ENCODE measurements at regions not wholly inside any gene's neighbourhood (a gene's known extent, or its start where the extent isn't known, plus 50 kb on each side); places are given as distances from the start of the nearest gene placed in this dataset.

DNA sequence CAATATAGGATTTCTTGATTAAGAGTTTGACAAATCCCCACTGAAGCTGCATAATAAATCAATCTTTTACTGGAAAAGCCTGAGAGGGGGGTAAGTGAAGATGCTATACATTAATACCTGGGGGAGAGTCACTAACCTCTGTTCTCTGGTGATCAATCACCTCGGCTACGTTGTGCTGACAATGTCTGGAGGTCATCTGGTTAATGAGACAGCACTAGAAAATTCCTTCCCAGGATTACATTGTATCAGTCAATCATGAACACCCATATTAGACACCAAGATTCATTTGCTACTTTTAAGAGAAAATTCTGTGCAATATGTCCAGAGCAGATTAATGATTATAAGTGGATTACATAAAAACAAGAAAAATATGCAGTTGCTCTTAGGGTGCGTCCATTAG, 408.3 kb downstream of the PDHA2 start:
- no peaks in the 10 kb centered on the region for H3K9me3 ChIP-seq (replicated peaks; ENCODE audit: control insufficient read depth, insufficient read depth, low read length)
- CTCF ChIA-PET = interaction anchor here (0.5 kb wide), 1 partner anchor 292 kb away, joined by 3 read pairs; no protein-coding TSS in a partner anchor
- no peak overlapping the region for H3K4me2 ChIP-seq (ENCODE audit: control insufficient read depth, insufficient read depth)
- H3K27ac ChIP-seq (ENCODE audit: control insufficient read depth, insufficient read depth) = no peak overlapping the region
- no peaks in the 10 kb centered on the region for H3K79me2 ChIP-seq (ENCODE audit: control insufficient read depth, insufficient read depth, low read length)
- H3K9ac ChIP-seq (ENCODE audit: control insufficient read depth, insufficient read depth, low read length) = no peak overlapping the region
- no peaks in the 10 kb centered on the region for H3K4me1 ChIP-seq (ENCODE audit: control insufficient read depth, insufficient read depth, low read length)
- RAD21 ChIA-PET (ENCODE audit: unreplicated experiment) = no interaction called here
- no peak overlapping the region for H2AFZ ChIP-seq (ENCODE audit: control insufficient read depth, low read depth, low read length)
- no peaks in the 10 kb centered on the region for H4K20me1 ChIP-seq (ENCODE audit: control insufficient read depth, insufficient read depth)
- WGBS (ENCODE audit: insufficient coverage, insufficient replicate concordance, low lambda C conversion rate, missing lambda C conversion rate) = 10% methylated on average over 3 of the region's 3 CpGs
- SMC1A ChIA-PET (ENCODE audit: uncharacterized antibody, unreplicated experiment) = no interaction called here
- no peaks in the 10 kb centered on the region for H3K27me3 ChIP-seq (replicated peaks in 1 of 2; ENCODE audit: control insufficient read depth in 2 of 2, insufficient read depth in 2 of 2, low read length in 1 of 2)
- BruUV-seq (replicated peaks) = no TSS peak
- FAIRE-seq (no peak), DNase-seq (ENCODE audit: low read depth, low spot score) (no peak), ATAC-seq (no peak)
- in situ Hi-C loops (cut with MboI) = no loop called here
- TF ChIP-seq NR2F1 (conservative IDR thresholded peaks at IDR 0.05) (no peak), IKZF2 (IDR thresholded peaks at IDR 0.05) (no peak), ZNF274 (IDR thresholded peaks at IDR 0.05; ENCODE audit: insufficient read depth, insufficient read length) (no peak), IRF4 (IDR thresholded peaks at IDR 0.05; ENCODE audit: low read depth, low read length) (no peak), RELA (IDR thresholded peaks at IDR 0.05; ENCODE audit: borderline replicate concordance, partially characterized antibody) (no peak), KDM1A (IDR thresholded peaks at IDR 0.05; ENCODE audit: borderline replicate concordance) (no peak), SRF (IDR thresholded peaks at IDR 0.05; ENCODE audit: low read depth in 2 of 2, low read length in 2 of 2) (no peak), NFYB (IDR thresholded peaks at IDR 0.05; ENCODE audit: insufficient read depth, low read depth, low read length) (no peak), NFXL1 (IDR thresholded peaks at IDR 0.05; ENCODE audit: borderline replicate concordance) (no peak), POU2F2 (IDR thresholded peaks at IDR 0.05; ENCODE audit: borderline replicate concordance, low read depth, low read length) (no peak), YY1 (IDR thresholded peaks at IDR 0.05; ENCODE audit: low read depth, low read length) (no peak), HCFC1 (IDR thresholded peaks at IDR 0.05; ENCODE audit: low read length) (no peak), SP1 (IDR thresholded peaks at IDR 0.05; ENCODE audit: low read depth, low read length) (no peak), RB1 (IDR thresholded peaks at IDR 0.05; ENCODE audit: borderline replicate concordance) (no peak), SREBF2 (IDR thresholded peaks at IDR 0.05; ENCODE audit: low read length) (no peak)
- TF ChIP-seq, protein P1, sequence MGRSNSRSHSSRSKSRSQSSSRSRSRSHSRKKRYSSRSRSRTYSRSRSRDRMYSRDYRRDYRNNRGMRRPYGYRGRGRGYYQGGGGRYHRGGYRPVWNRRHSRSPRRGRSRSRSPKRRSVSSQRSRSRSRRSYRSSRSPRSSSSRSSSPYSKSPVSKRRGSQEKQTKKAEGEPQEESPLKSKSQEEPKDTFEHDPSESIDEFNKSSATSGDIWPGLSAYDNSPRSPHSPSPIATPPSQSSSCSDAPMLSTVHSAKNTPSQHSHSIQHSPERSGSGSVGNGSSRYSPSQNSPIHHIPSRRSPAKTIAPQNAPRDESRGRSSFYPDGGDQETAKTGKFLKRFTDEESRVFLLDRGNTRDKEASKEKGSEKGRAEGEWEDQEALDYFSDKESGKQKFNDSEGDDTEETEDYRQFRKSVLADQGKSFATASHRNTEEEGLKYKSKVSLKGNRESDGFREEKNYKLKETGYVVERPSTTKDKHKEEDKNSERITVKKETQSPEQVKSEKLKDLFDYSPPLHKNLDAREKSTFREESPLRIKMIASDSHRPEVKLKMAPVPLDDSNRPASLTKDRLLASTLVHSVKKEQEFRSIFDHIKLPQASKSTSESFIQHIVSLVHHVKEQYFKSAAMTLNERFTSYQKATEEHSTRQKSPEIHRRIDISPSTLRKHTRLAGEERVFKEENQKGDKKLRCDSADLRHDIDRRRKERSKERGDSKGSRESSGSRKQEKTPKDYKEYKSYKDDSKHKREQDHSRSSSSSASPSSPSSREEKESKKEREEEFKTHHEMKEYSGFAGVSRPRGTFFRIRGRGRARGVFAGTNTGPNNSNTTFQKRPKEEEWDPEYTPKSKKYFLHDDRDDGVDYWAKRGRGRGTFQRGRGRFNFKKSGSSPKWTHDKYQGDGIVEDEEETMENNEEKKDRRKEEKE (IDR thresholded peaks at IDR 0.05) = no peak
- TF ChIP-seq, protein P2, sequence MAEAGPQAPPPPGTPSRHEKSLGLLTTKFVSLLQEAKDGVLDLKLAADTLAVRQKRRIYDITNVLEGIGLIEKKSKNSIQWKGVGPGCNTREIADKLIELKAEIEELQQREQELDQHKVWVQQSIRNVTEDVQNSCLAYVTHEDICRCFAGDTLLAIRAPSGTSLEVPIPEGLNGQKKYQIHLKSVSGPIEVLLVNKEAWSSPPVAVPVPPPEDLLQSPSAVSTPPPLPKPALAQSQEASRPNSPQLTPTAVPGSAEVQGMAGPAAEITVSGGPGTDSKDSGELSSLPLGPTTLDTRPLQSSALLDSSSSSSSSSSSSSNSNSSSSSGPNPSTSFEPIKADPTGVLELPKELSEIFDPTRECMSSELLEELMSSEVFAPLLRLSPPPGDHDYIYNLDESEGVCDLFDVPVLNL (IDR thresholded peaks at IDR 0.05; ENCODE audit: low read depth, low read length) = no peak
- TF ChIP-seq, protein P3, sequence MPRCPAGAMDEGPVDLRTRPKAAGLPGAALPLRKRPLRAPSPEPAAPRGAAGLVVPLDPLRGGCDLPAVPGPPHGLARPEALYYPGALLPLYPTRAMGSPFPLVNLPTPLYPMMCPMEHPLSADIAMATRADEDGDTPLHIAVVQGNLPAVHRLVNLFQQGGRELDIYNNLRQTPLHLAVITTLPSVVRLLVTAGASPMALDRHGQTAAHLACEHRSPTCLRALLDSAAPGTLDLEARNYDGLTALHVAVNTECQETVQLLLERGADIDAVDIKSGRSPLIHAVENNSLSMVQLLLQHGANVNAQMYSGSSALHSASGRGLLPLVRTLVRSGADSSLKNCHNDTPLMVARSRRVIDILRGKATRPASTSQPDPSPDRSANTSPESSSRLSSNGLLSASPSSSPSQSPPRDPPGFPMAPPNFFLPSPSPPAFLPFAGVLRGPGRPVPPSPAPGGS (IDR thresholded peaks at IDR 0.05; ENCODE audit: borderline replicate concordance, insufficient read depth, low read depth, low read length, poor library complexity, severe bottlenecking) = no peak
- no peak overlapping the region for H3K4me3 ChIP-seq
- no peaks in the 10 kb centered on the region for H3K36me3 ChIP-seq (ENCODE audit: control insufficient read depth in 2 of 2, insufficient read depth in 2 of 2, low read length in 1 of 2)
- POLR2A ChIA-PET = no interaction called here
- intact Hi-C loops (cut with micrococcal nuclease; ENCODE audit: unreplicated experiment) = no loop called here

All from GM12878 (cell line).